BLaER1 treated with 17β-estradiol and CSF1 and Interleukin-3, amounts not matched to agents 10 nM and 100 nM (cell line): ENCODE measurements at regions not wholly inside any gene's neighbourhood (a gene's known extent, or its start where the extent isn't known, plus 50 kb on each side); places are given as distances from the start of the nearest gene placed in this dataset.
A peak's percentile ranks its signal among the peaks of the same experiment; 100 is the strongest.

Experiments
- H3K27ac ChIP-seq, 11 experiments: shearing (Covaris generic); formaldehyde crosslinking; 2 replicates each; pipeline ENCODE4 v1.8.1; 2022
- H3K27me3 ChIP-seq, 11 experiments: shearing (Covaris generic); formaldehyde crosslinking; 2 replicates each; pipeline ENCODE4 v1.8.1; 2022
- H3K36me3 ChIP-seq, 11 experiments: shearing (Covaris generic); formaldehyde crosslinking; 2 replicates each; pipeline ENCODE4 v1.8.1; 2022
- H3K4me1 ChIP-seq, 10 experiments: shearing (Covaris generic); formaldehyde crosslinking; 2 replicates each; pipeline ENCODE4 v1.8.1; 2022
- H3K4me2 ChIP-seq, 11 experiments: shearing (Covaris generic); formaldehyde crosslinking; 2 replicates each; pipeline ENCODE4 v1.8.1; 2022
- H3K4me3 ChIP-seq, 10 experiments: shearing (Covaris generic); formaldehyde crosslinking; 2 replicates each; pipeline ENCODE4 v1.8.1; 2022
- H3K9ac ChIP-seq, 11 experiments: shearing (Covaris generic); formaldehyde crosslinking; 2 replicates each; pipeline ENCODE4 v1.8.1; 2022
- H3K9me3 ChIP-seq, 11 experiments: shearing (Covaris generic); formaldehyde crosslinking; replicated peaks in 1 of 11; 2 replicates each; pipeline ENCODE4 v1.8.1; 2022
- H4K20me1 ChIP-seq, 11 experiments: shearing (Covaris generic); formaldehyde crosslinking; 2 replicates each; pipeline ENCODE4 v1.8.1; 2022
- Cebpa-rat ChIP-seq, 11 experiments: shearing (Covaris generic); IDR thresholded peaks; 2 replicates each; pipeline ENCODE4 v1.8.1; 2022

DNA sequence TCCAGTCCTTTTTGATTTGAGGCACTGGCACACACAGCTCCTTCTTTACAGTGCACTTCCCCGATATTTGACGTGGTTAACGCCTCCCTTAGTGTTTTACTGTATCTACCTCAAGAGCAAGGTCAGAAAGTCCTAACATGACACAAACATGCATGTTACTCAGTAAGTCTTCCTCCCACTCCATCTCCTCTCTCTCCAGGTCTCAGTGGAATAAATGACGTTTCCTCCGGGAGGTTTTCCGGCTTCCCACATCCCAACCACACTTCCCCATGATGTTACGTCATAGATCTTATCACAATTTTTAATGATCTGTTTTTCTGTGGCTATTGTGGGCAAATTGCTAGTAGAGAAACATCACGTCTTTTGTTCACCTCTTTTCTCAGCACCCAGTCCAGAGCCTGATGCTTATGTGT lies 165.7 kb downstream of the PTPN20 start:
- no peak for TF ChIP-seq Cebpa-rat (IDR thresholded peaks at IDR 0.05)
- H3K27me3 ChIP-seq = no peaks in the 10 kb centered on the region
- H4K20me1 ChIP-seq = no peaks in the 10 kb centered on the region
- H3K36me3 ChIP-seq = no peaks in the 10 kb centered on the region
- H3K27ac ChIP-seq = no peak overlapping the region; a peak in 1 of 22 replicates
- H3K4me2 ChIP-seq = peak overlapping the region in 6 of 11 experiments; percentile 16 to 43 (median 33); a peak in 10 of 22 replicates
- H3K9me3 ChIP-seq = peaks cover 0 to 14% (median 9%) of the 10 kb centered on the region in 11 experiments; a peak in 11 of 22 replicates
- H3K4me3 ChIP-seq = no peak overlapping the region
- H3K4me1 ChIP-seq = peaks cover 0 to 34% (median 16%) of the 10 kb centered on the region in 10 experiments; a peak in 13 of 20 replicates
- no peak overlapping the region for H3K9ac ChIP-seq

DNA sequence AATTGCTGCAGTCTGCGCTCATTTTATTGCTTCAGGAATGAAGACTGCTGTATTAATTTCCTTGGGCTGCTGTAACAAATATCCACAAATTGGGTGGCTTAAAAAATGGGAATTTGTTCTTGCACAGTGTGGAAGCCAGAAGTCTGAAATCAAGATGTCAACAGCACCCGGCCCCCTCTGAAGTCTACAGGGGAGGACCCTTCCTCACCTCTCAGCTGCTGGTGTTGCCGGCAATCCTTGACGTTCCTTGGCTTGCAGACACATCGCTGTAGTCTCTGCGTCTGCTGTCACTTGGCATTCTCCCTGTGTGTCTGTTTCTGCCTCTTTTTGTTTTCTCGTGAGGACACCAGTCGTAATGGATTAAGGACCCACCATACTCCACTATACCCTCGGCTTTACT lies 166.2 kb downstream of the PTPN20 start:
- no peaks in the 10 kb centered on the region for H3K36me3 ChIP-seq
- H3K9me3 ChIP-seq = peaks cover 0 to 18% (median 11%) of the 10 kb centered on the region in 11 experiments; a peak in 13 of 22 replicates
- H3K27ac ChIP-seq = no peak overlapping the region

DNA sequence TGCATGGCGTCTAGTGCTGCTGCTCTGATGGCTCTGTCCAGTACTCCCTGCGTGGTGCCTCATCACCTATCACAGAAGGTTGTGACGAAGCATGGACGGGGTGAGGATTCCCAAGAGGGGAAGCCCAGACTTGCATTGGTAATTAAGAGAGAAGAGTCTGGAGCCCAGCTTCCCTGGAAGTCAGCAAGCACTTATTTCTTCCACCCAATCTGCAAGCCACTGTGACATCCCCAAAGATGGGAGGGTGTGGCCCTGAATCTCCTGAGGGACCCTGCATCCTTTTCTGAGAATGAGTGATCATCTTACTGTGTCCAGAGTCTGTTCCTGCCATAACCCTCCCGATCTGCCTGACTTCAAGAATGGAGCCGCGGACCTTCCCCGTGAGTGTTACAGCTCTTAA lies 166.7 kb downstream of the PTPN20 start:
- TF ChIP-seq Cebpa-rat (IDR thresholded peaks at IDR 0.05) = no peak
- peaks cover 0 to 34% (median 16%) of the 10 kb centered on the region in 10 experiments; a peak in 13 of 20 replicates for H3K4me1 ChIP-seq
- H3K4me3 ChIP-seq = no peak overlapping the region
- no peaks in the 10 kb centered on the region for H3K36me3 ChIP-seq
- peaks cover 0 to 20% (median 11%) of the 10 kb centered on the region in 11 experiments; a peak in 13 of 22 replicates for H3K9me3 ChIP-seq
- H3K27ac ChIP-seq = no peak overlapping the region
- no peaks in the 10 kb centered on the region for H4K20me1 ChIP-seq
- no peak overlapping the region for H3K9ac ChIP-seq
- peak overlapping the region in 1 of 11 experiments; percentile 16; a peak in 1 of 22 replicates for H3K4me2 ChIP-seq
- H3K27me3 ChIP-seq = no peaks in the 10 kb centered on the region

More for the DNA sequence above, 166.2 kb downstream of the PTPN20 start:
- Histone ChIP-seq H4K20me1 (no peaks in the 10 kb centered on the region), H3K4me3 (no peak overlapping the region), H3K27me3 (no peaks in the 10 kb centered on the region), H3K4me2 (peak overlapping the region in 6 of 11 experiments; percentile 16 to 43 (median 33); a peak in 10 of 22 replicates), H3K9ac (no peak overlapping the region), H3K4me1 (peaks cover 0 to 34% (median 16%) of the 10 kb centered on the region in 10 experiments; a peak in 13 of 20 replicates)
- no peak for TF ChIP-seq Cebpa-rat (IDR thresholded peaks at IDR 0.05)

DNA sequence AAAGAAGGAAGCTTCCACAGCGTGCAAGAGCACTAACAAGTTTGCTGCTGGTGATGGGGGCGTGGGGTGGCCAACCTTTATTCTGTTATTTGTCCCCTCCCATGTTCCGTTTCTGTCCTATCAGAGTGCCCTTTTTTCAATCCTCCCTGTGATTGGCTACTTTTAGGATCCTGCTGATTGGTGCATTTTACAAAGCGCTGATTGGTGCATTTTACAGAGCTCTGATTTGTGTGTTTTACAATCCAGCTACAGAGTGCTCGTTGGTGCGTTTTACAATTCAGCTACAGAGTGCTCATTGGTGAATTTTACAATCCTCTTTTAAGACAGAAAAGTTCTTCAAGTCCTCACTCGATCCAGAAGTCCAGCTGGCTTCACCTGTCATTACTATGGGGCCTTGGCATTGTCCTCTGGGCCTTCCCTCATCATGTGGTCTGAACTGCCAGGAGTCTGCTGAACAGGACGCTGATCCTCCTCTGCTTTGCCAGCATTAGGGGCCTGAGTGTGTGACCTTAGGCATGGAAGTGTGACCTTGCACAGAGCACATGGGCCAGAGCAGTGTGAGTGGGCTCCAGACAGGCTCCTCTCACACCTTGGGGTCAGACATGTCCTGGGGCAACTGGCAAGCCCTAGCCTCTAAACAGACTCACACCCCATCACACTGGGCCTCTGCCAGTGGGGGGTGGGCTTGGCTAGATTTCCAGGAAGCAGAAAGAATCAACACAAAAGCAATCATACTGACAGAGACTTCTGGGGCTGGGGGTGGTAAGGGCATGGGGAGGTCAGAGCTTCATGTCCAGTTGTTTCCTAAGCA lies 167.4 kb downstream of the PTPN20 start:
- peak overlapping the region in 5 of 11 experiments; percentile 19 to 37 (median 27); a peak in 6 of 22 replicates for H3K27ac ChIP-seq
- TF ChIP-seq Cebpa-rat (IDR thresholded peaks at IDR 0.05) = no peak
- no peaks in the 10 kb centered on the region for H4K20me1 ChIP-seq
- no peaks in the 10 kb centered on the region for H3K27me3 ChIP-seq
- H3K9me3 ChIP-seq = peaks cover 0 to 20% (median 11%) of the 10 kb centered on the region in 11 experiments; a peak in 13 of 22 replicates
- no peak overlapping the region for H3K4me3 ChIP-seq
- H3K4me2 ChIP-seq = peak overlapping the region in 3 of 11 experiments; percentile 14 to 19 (median 19); a peak in 3 of 22 replicates
- H3K36me3 ChIP-seq = no peaks in the 10 kb centered on the region
- no peak overlapping the region for H3K9ac ChIP-seq
- peaks cover 0 to 34% (median 16%) of the 10 kb centered on the region in 10 experiments; a peak in 13 of 20 replicates for H3K4me1 ChIP-seq

DNA sequence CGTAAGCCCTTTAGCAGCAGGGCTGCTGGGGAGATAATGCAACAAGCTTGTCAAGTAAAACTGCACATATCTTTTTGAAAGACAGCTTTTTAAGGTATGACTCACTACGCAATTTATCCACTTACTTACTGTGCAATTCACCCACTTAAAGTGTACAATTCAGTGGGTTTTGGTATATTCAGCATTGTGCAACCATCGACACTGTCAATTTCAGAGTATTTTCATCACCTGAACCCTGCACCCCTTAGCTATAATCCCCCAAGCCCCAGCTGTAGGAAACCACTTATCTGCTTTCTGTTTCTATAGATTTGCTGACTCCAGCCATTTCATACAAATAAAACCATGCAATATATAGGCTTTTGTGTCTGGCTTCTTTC lies 168.0 kb downstream of the PTPN20 start:
- Histone ChIP-seq H3K9me3 (peaks cover 0 to 20% (median 11%) of the 10 kb centered on the region in 11 experiments; a peak in 13 of 22 replicates), H3K4me1 (peaks cover 0 to 34% (median 16%) of the 10 kb centered on the region in 10 experiments; a peak in 13 of 20 replicates), H3K27me3 (no peaks in the 10 kb centered on the region), H4K20me1 (no peaks in the 10 kb centered on the region), H3K9ac (no peak overlapping the region), H3K27ac (peak overlapping the region in 3 of 11 experiments; percentile 27 to 37 (median 37); a peak in 4 of 22 replicates), H3K4me2 (peak overlapping the region in 3 of 11 experiments; percentile 14 to 19 (median 19); a peak in 3 of 22 replicates), H3K36me3 (no peaks in the 10 kb centered on the region), H3K4me3 (no peak overlapping the region)
- no peak for TF ChIP-seq Cebpa-rat (IDR thresholded peaks at IDR 0.05)

DNA sequence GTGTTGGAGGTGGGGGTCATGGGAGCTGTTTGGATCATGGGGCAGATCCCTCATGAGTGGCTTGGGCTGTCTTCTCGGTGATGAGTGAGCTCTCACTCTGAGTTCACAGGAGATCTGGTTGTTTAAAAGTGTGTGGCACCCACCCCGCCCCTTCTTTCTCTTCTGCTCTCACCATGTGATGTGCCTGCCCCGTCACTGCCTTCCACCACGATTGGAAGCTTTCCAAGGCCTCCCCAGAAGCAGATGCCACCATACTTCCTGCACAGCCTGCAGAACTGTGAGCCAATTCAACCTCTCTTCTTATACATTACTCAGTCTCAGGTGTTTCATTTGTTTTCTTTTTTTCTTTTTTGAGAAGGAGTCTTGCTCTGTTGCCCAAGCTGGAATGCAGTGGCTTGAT lies 170.0 kb downstream of the PTPN20 start:
- Histone ChIP-seq H3K36me3 (no peaks in the 10 kb centered on the region), H3K4me3 (no peak overlapping the region), H4K20me1 (no peaks in the 10 kb centered on the region), H3K27ac (peak overlapping the region in 1 of 11 experiments; percentile 6; a peak in 1 of 22 replicates), H3K4me2 (peak overlapping the region in 8 of 11 experiments; percentile 9 to 55 (median 30); a peak in 10 of 22 replicates), H3K4me1 (peaks cover 2 to 37% (median 16%) of the 10 kb centered on the region in 10 experiments; a peak in 15 of 20 replicates), H3K9ac (no peak overlapping the region), H3K27me3 (no peaks in the 10 kb centered on the region), H3K9me3 (peaks cover 0 to 20% (median 11%) of the 10 kb centered on the region in 11 experiments; a peak in 13 of 22 replicates)
- TF ChIP-seq Cebpa-rat (IDR thresholded peaks at IDR 0.05) = no peak

DNA sequence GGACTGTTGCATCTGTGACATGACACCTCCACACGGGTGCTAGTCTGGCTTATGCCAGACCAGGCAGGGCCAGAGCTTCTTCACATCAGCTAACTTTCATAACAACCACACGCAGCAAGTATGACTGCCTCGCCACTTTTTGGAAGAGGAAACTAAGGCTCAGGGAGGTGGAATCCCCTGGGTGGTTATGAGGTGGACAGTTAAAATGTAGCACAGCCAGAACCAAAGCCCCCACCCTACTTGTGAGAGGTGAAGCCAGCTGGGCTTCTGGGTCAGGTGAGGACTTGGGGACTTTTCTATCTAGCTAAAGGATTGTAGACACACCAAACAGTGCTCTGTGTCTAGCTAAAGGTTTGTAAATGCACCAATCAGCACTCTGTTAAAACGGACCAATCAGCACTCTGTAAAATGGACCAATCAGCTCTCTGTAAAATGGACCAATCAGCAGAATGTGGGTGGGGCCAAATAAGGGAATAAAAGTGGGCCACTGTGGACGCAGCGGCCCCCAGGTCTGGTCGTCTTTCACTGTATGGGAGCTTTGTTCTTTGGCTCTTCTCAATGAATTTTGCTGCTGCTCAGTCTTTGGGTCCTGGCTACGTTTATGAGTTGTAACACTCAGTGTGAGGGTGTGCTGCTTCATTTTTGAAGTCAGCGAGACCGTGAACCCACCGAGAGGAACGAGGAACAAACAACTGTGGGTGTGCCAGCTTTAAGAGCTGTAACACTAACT lies 171.0 kb downstream of the PTPN20 start:
- H3K36me3 ChIP-seq = no peaks in the 10 kb centered on the region
- H3K9ac ChIP-seq = no peak overlapping the region
- peak overlapping the region in 1 of 11 experiments; percentile 55; a peak in 2 of 22 replicates for H3K4me2 ChIP-seq
- peaks cover 5 to 33% (median 14%) of the 10 kb centered on the region in 10 experiments; a peak in 16 of 20 replicates for H3K4me1 ChIP-seq
- no peaks in the 10 kb centered on the region for H4K20me1 ChIP-seq
- no peaks in the 10 kb centered on the region for H3K27me3 ChIP-seq
- no peak for TF ChIP-seq Cebpa-rat (IDR thresholded peaks at IDR 0.05)
- H3K4me3 ChIP-seq = no peak overlapping the region
- H3K9me3 ChIP-seq = peaks cover 0 to 20% (median 11%) of the 10 kb centered on the region in 11 experiments; a peak in 13 of 22 replicates
- no peak overlapping the region; a peak in 1 of 22 replicates for H3K27ac ChIP-seq

DNA sequence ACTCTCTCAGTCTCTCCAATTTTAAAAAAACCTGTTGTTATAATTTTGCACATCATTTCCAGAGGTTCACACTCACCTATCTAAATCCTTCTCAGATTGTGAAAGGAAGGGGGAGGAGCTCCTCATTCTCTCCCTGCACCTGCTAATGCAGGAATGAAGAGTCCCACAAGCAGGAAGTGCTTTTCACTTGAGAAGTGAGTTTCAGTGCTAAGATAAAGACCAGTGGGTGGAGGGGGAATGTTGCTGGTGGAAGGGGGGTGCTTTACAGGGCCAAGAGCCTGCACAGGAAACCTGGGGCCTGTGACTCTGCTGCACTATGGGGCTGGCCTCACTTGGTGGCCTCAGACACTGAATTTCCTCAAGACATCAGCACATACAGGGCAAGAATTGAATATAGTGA lies 176.4 kb downstream of the PTPN20 start:
- Histone ChIP-seq H3K27me3 (0 out of 22 replicates have a peak, but pooled peaks cover 0 to 3% (median 0%) of the 10 kb centered on the region in 11 experiments), H3K4me1 (peaks cover 24 to 61% (median 54%) of the 10 kb centered on the region in 10 experiments), H3K4me2 (peak overlapping the region; percentile 7 to 86 (median 71); a peak in 18 of 22 replicates), H3K9ac (peak overlapping the region in 2 of 11 experiments; percentile 5 to 12; a peak in 1 of 22 replicates), H3K9me3 (peaks cover 0 to 2% (median 0%) of the 10 kb centered on the region in 11 experiments; a peak in 2 of 22 replicates), H4K20me1 (no peaks in the 10 kb centered on the region), H3K36me3 (no peaks in the 10 kb centered on the region), H3K4me3 (no peak overlapping the region), H3K27ac (peak overlapping the region in 6 of 11 experiments; percentile 28 to 84 (median 79); a peak in 9 of 22 replicates)
- no peak for TF ChIP-seq Cebpa-rat (IDR thresholded peaks at IDR 0.05)
